ENCODE measurements at regions not wholly inside any gene's neighbourhood (a gene's known extent, or its start where the extent isn't known, plus 50 kb on each side); places are given as distances from the start of the nearest gene placed in this dataset.
"Not testable (repeated sequence)": the region's sequence is repeated elsewhere in the genome, so short reads cannot be mapped to it uniquely, and the experiment has no call there.

- no peak overlapping the region for H3K4me3 Mint-ChIP-seq
- ATAC-seq: no peak
- H3K27ac Mint-ChIP-seq: no peak overlapping the region
- H3K36me3 Mint-ChIP-seq: no peaks in the 10 kb centered on the region
- H3K27me3 Mint-ChIP-seq: no peaks in the 10 kb centered on the region
- peaks cover 8% of the 10 kb centered on the region for H3K9me3 Mint-ChIP-seq
- no peaks in the 10 kb centered on the region for H3K4me1 Mint-ChIP-seq
These were observed 618.1 kb upstream of the RBFOX1 start for GRCh38 chr16:6714510-6714909.

- Mint-ChIP-seq H3K36me3 (no peaks in the 10 kb centered on the region), H3K4me1 (no peaks in the 10 kb centered on the region), H3K27ac (no peak overlapping the region), H3K9me3 (peaks cover 10% of the 10 kb centered on the region), H3K4me3 (no peak overlapping the region), H3K27me3 (no peaks in the 10 kb centered on the region)
- no peak for ATAC-seq
These were observed 622.9 kb upstream of the RBFOX1 start for GRCh38 chr16:6709736-6710135.

- Mint-ChIP-seq H3K27ac (no peak overlapping the region), H3K4me1 (no peaks in the 10 kb centered on the region), H3K4me3 (no peak overlapping the region), H3K36me3 (no peaks in the 10 kb centered on the region), H3K27me3 (no peaks in the 10 kb centered on the region), H3K9me3 (peaks cover 10% of the 10 kb centered on the region)
- ATAC-seq: no peak
These were observed 623.9 kb upstream of the RBFOX1 start for GRCh38 chr16:6708576-6709215.

- Mint-ChIP-seq H3K27me3 (no peaks in the 10 kb centered on the region), H3K4me3 (no peak overlapping the region), H3K36me3 (no peaks in the 10 kb centered on the region), H3K4me1 (no peaks in the 10 kb centered on the region), H3K27ac (no peak overlapping the region), H3K9me3 (peaks cover 2% of the 10 kb centered on the region)
- ATAC-seq: no peak
These were observed 628.2 kb upstream of the RBFOX1 start for GRCh38 chr16:6704306-6704930.

GRCh38 chr16:6701096-6701495 lies 631.5 kb upstream of the RBFOX1 start:
- Mint-ChIP-seq H3K27ac (no peak overlapping the region), H3K9me3 (no peaks in the 10 kb centered on the region), H3K36me3 (no peaks in the 10 kb centered on the region), H3K4me3 (no peak overlapping the region), H3K27me3 (no peaks in the 10 kb centered on the region), H3K4me1 (no peaks in the 10 kb centered on the region)
- no peak for ATAC-seq

- H3K4me3 Mint-ChIP-seq: no peak overlapping the region
- H3K36me3 Mint-ChIP-seq: no peaks in the 10 kb centered on the region
- H3K27me3 Mint-ChIP-seq: no peaks in the 10 kb centered on the region
- H3K9me3 Mint-ChIP-seq: no peaks in the 10 kb centered on the region
- H3K4me1 Mint-ChIP-seq: no peaks in the 10 kb centered on the region
- no peak overlapping the region for H3K27ac Mint-ChIP-seq
- no peak for ATAC-seq
These were observed 634.1 kb upstream of the RBFOX1 start for GRCh38 chr16:6698548-6698947.

- no peaks in the 10 kb centered on the region for H3K9me3 Mint-ChIP-seq
- ATAC-seq: no peak
- H3K4me3 Mint-ChIP-seq: no peak overlapping the region
- H3K27me3 Mint-ChIP-seq: no peaks in the 10 kb centered on the region
- H3K27ac Mint-ChIP-seq: no peak overlapping the region
- H3K36me3 Mint-ChIP-seq: no peaks in the 10 kb centered on the region
- H3K4me1 Mint-ChIP-seq: no peaks in the 10 kb centered on the region
These were observed 637.0 kb upstream of the RBFOX1 start for GRCh38 chr16:6695666-6696065.

- H3K36me3 Mint-ChIP-seq: no peaks in the 10 kb centered on the region
- H3K9me3 Mint-ChIP-seq: no peaks in the 10 kb centered on the region
- H3K27ac Mint-ChIP-seq: no peak overlapping the region
- no peak overlapping the region for H3K4me3 Mint-ChIP-seq
- H3K4me1 Mint-ChIP-seq: no peaks in the 10 kb centered on the region
- no peaks in the 10 kb centered on the region for H3K27me3 Mint-ChIP-seq
- no peak for ATAC-seq
These were observed 638.0 kb upstream of the RBFOX1 start for GRCh38 chr16:6694636-6695035.

GRCh38 chr16:6693418-6693817 lies 639.2 kb upstream of the RBFOX1 start:
- not testable (repeated sequence) for H3K36me3 Mint-ChIP-seq, H3K9me3 Mint-ChIP-seq, H3K4me1 Mint-ChIP-seq, H3K4me3 Mint-ChIP-seq, H3K27me3 Mint-ChIP-seq, H3K27ac Mint-ChIP-seq, ATAC-seq

- H3K27me3 Mint-ChIP-seq: no peaks in the 10 kb centered on the region
These were observed 639.8 kb upstream of the RBFOX1 start for GRCh38 chr16:6692874-6693273.

GRCh38 chr16:6690741-6691140 lies 641.9 kb upstream of the RBFOX1 start:
- ATAC-seq: no peak
- H3K9me3 Mint-ChIP-seq: peaks cover 6% of the 10 kb centered on the region
- H3K4me1 Mint-ChIP-seq: no peaks in the 10 kb centered on the region
- no peak overlapping the region for H3K27ac Mint-ChIP-seq
- H3K36me3 Mint-ChIP-seq: no peaks in the 10 kb centered on the region
- no peaks in the 10 kb centered on the region for H3K27me3 Mint-ChIP-seq
- H3K4me3 Mint-ChIP-seq: no peak overlapping the region

More at GRCh38 chr16:6692874-6693273, 639.8 kb upstream of the RBFOX1 start:
- no peak for ATAC-seq
- no peaks in the 10 kb centered on the region for H3K4me1 Mint-ChIP-seq
- H3K36me3 Mint-ChIP-seq: no peaks in the 10 kb centered on the region
- H3K27ac Mint-ChIP-seq: no peak overlapping the region
- H3K4me3 Mint-ChIP-seq: no peak overlapping the region
- H3K9me3 Mint-ChIP-seq: peaks cover 2% of the 10 kb centered on the region

- Mint-ChIP-seq H3K4me1 (no peaks in the 10 kb centered on the region), H3K9me3 (peaks cover 6% of the 10 kb centered on the region), H3K27ac (no peak overlapping the region), H3K4me3 (no peak overlapping the region), H3K36me3 (no peaks in the 10 kb centered on the region), H3K27me3 (no peaks in the 10 kb centered on the region)
- ATAC-seq: no peak
These were observed 643.0 kb upstream of the RBFOX1 start for GRCh38 chr16:6689643-6690042.

GRCh38 chr16:6687593-6687992 lies 645.1 kb upstream of the RBFOX1 start:
- H3K4me3 Mint-ChIP-seq: no peak overlapping the region
- peaks cover 6% of the 10 kb centered on the region for H3K9me3 Mint-ChIP-seq
- no peaks in the 10 kb centered on the region for H3K4me1 Mint-ChIP-seq
- no peak for ATAC-seq
- no peaks in the 10 kb centered on the region for H3K27me3 Mint-ChIP-seq
- no peak overlapping the region for H3K27ac Mint-ChIP-seq
- no peaks in the 10 kb centered on the region for H3K36me3 Mint-ChIP-seq

GRCh38 chr16:6684076-6684673 lies 648.5 kb upstream of the RBFOX1 start:
- H3K36me3 Mint-ChIP-seq: no peaks in the 10 kb centered on the region
- H3K4me3 Mint-ChIP-seq: no peak overlapping the region
- no peaks in the 10 kb centered on the region for H3K4me1 Mint-ChIP-seq
- ATAC-seq: no peak
- peaks cover 6% of the 10 kb centered on the region for H3K9me3 Mint-ChIP-seq
- no peak overlapping the region for H3K27ac Mint-ChIP-seq
- H3K27me3 Mint-ChIP-seq: no peaks in the 10 kb centered on the region

- Mint-ChIP-seq H3K36me3 (no peaks in the 10 kb centered on the region), H3K9me3 (peaks cover 2% of the 10 kb centered on the region), H3K27ac (no peak overlapping the region), H3K27me3 (no peaks in the 10 kb centered on the region), H3K4me3 (no peak overlapping the region), H3K4me1 (no peaks in the 10 kb centered on the region)
- ATAC-seq: no peak
These were observed 650.4 kb upstream of the RBFOX1 start for GRCh38 chr16:6682142-6682811.

GRCh38 chr16:6678586-6678985 lies 654.1 kb upstream of the RBFOX1 start:
- no peaks in the 10 kb centered on the region for H3K4me1 Mint-ChIP-seq

More at GRCh38 chr16:6678586-6678985, 654.1 kb upstream of the RBFOX1 start:
- H3K9me3 Mint-ChIP-seq: no peaks in the 10 kb centered on the region
- H3K36me3 Mint-ChIP-seq: no peaks in the 10 kb centered on the region
- no peak for ATAC-seq
- H3K27ac Mint-ChIP-seq: no peak overlapping the region
- H3K4me3 Mint-ChIP-seq: no peak overlapping the region
- no peaks in the 10 kb centered on the region for H3K27me3 Mint-ChIP-seq
